ENCODE measurements at regions not wholly inside any gene's neighbourhood (a gene's known extent, or its start where the extent isn't known, plus 50 kb on each side); places are given as distances from the start of the nearest gene placed in this dataset.

DNA sequence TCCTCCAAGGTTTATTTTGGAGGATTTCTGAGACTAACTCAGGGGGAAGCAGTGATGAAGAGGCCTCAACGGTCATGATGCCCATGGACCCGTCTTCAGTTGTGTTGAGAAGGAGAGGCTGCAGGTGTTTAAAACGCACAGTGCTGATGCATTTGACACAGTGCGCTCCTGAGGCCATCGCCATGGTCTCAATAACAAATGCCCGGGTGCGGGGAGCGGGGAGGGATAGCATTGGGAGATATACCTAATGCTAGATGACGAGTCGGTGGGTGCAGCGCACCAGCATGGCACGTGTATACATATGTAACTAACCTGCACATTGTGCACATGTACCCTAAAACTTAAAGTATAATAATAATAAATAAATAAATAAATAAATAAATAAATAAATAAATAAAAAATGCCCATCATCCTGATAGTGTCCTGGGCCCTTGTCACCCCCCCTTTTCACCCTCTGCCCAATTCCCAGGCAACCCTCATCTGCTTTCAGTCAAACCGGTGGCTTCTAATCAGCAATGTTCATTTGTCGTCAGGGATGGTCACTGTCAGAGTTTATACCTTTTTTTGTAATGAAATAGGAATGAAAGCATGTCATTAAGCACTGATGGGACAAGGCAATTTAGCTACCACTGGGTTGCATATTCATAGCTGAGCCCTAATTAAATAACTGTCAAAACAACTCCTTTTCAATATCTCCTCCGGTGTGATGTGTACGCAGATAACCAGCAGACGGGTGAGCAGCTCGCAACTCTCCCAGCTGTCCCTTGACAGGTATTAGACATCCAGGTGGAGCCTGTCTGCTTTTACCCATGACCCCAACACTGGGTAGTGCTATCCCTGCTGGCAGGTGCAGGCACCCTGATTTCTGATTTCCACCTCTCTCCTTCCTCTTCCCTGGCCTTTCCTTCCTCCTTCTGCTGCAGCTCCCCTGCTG lies 95.9 kb downstream of the KCNF1 start:
- no peak overlapping the region for H3K27ac ChIP-seq
- H3K4me3 ChIP-seq = no peak overlapping the region
- no peak for ATAC-seq
- H3K27me3 ChIP-seq = peaks cover 12% of the 10 kb centered on the region
- H3K4me1 ChIP-seq = no peaks in the 10 kb centered on the region
- no peaks in the 10 kb centered on the region for H3K36me3 ChIP-seq
- peaks cover 0 to 19% (median 0%) of the 10 kb centered on the region in 3 donors for H3K9me3 ChIP-seq
- WGBS, 2 donors (ENCODE audit: low coverage in 1 of 2) = 84 to 88% methylated on average over 4 to 18 of the region's 18 CpGs
- TF ChIP-seq POLR2AphosphoS5 (IDR thresholded peaks at IDR 0.05) = no peak
- no peak for TF ChIP-seq EP300 (IDR thresholded peaks at IDR 0.05)
- TF ChIP-seq CTCF (IDR thresholded peaks at IDR 0.05) = no peak
- TF ChIP-seq POLR2A (IDR thresholded peaks at IDR 0.05) = no peak

DNA sequence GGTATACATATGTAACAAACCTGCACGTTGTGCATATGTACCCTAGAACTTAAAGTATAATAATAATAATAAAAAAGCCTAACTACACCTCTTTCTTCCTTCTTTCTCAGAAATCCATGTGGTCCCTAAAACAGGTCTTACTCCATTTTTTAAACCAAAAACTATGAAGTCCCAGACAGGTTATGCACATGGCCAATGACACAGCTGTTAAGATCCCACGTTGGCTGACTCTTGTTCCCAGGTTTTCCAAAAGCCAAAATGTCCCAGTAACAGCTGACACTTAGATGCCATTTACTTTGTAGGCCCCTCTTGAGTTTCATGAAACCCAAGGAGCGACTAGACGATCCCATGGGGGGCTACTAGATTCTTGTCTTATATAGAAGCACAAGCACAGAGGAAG lies 97.0 kb downstream of the KCNF1 start:
- TF ChIP-seq EP300 (IDR thresholded peaks at IDR 0.05) = no peak
- no peak for TF ChIP-seq POLR2A (IDR thresholded peaks at IDR 0.05)
- no peak for TF ChIP-seq CTCF (IDR thresholded peaks at IDR 0.05)
- TF ChIP-seq POLR2AphosphoS5 (IDR thresholded peaks at IDR 0.05) = no peak
- Histone ChIP-seq H3K36me3 (no peaks in the 10 kb centered on the region), H3K27ac (no peak overlapping the region), H3K4me1 (no peaks in the 10 kb centered on the region), H3K27me3 (peaks cover 4% of the 10 kb centered on the region), H3K4me3 (no peak overlapping the region), H3K9me3 (peaks cover 0 to 19% (median 0%) of the 10 kb centered on the region in 3 donors)
- no peak for ATAC-seq
- 78 to 82% methylated on average over 4 of the region's 4 CpGs for WGBS, 2 donors (ENCODE audit: low coverage in 1 of 2)

GRCh38 chr2:11009176-11009575 lies 97.4 kb downstream of the KCNF1 start:
- 80 to 88% methylated on average over 3 of the region's 3 CpGs for WGBS, 2 donors (ENCODE audit: low coverage in 1 of 2)
- Histone ChIP-seq H3K9me3 (peaks cover 0 to 19% (median 0%) of the 10 kb centered on the region in 3 donors), H3K27me3 (peaks cover 4% of the 10 kb centered on the region), H3K4me1 (no peaks in the 10 kb centered on the region), H3K36me3 (no peaks in the 10 kb centered on the region), H3K4me3 (no peak overlapping the region), H3K27ac (no peak overlapping the region)
- ATAC-seq = no peak
- TF ChIP-seq POLR2A (IDR thresholded peaks at IDR 0.05) (no peak), POLR2AphosphoS5 (IDR thresholded peaks at IDR 0.05) (no peak), EP300 (IDR thresholded peaks at IDR 0.05) (no peak), CTCF (IDR thresholded peaks at IDR 0.05) (no peak)

DNA sequence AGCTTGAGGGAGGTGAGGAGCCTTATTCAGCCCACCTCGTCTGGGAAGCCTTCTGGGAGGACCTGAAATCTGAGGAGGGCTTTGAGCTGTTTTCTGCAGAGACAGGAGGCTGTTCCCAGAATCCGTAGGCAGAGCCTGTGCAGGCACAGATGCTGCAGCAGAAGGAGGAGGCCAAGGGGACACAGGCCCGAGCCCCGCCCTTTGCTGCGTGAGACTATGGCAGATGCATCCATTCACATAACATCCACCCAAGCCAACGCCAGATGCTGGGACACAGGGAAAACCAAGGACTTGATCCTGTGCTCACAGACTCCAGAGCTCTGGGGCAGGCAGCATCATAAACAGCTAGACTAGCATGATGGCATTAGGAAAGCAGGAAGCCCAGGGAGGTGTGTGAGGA lies 98.2 kb downstream of the KCNF1 start:
- no peak overlapping the region for H3K27ac ChIP-seq
- peaks cover 0 to 19% (median 0%) of the 10 kb centered on the region in 3 donors for H3K9me3 ChIP-seq
- TF ChIP-seq CTCF (IDR thresholded peaks at IDR 0.05) (no peak), POLR2A (IDR thresholded peaks at IDR 0.05) (no peak), POLR2AphosphoS5 (IDR thresholded peaks at IDR 0.05) (no peak), EP300 (IDR thresholded peaks at IDR 0.05) (no peak)
- 25 to 48% methylated on average over 4 of the region's 6 CpGs for WGBS, 2 donors (ENCODE audit: low coverage in 1 of 2)
- H3K4me3 ChIP-seq = no peak overlapping the region
- no peaks in the 10 kb centered on the region for H3K4me1 ChIP-seq
- no peaks in the 10 kb centered on the region for H3K36me3 ChIP-seq
- ATAC-seq = no peak
- H3K27me3 ChIP-seq = peaks cover 4% of the 10 kb centered on the region

DNA sequence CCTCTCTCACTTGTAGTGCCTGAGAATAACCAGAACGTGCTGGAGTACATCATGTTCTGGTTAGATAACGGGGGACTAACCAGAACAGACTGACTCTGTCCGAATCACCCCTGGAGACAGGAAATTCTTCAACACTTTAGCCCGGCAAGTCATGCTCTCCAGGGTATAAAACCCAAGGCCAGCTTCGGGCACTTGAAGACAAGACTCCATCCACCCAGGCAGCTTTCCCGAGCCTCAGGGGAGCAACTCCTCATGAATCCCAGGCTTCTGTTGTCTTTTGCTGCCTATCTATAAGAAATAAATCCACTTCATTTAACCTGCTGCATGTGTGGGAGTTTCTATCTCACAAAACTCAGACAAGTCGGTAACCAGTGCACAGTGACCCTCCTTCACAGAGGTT lies 99.6 kb downstream of the KCNF1 start:
- ATAC-seq = no peak
- H3K27ac ChIP-seq = no peak overlapping the region
- no peaks in the 10 kb centered on the region for H3K36me3 ChIP-seq
- H3K9me3 ChIP-seq = peaks cover 0 to 19% (median 0%) of the 10 kb centered on the region in 3 donors
- WGBS, 2 donors (ENCODE audit: low coverage in 1 of 2) = 79 to 85% methylated on average over 5 to 6 of the region's 7 CpGs
- peaks cover 14% of the 10 kb centered on the region for H3K27me3 ChIP-seq
- no peak overlapping the region for H3K4me3 ChIP-seq
- no peaks in the 10 kb centered on the region for H3K4me1 ChIP-seq
- TF ChIP-seq POLR2AphosphoS5 (IDR thresholded peaks at IDR 0.05) = no peak
- TF ChIP-seq CTCF (IDR thresholded peaks at IDR 0.05) = no peak
- no peak for TF ChIP-seq POLR2A (IDR thresholded peaks at IDR 0.05)
- TF ChIP-seq EP300 (IDR thresholded peaks at IDR 0.05) = no peak

Data from gastroesophageal sphincter (tissue), 4 donors.